ENCODE measurements at regions not wholly inside any gene's neighbourhood (a gene's known extent, or its start where the extent isn't known, plus 50 kb on each side); places are given as distances from the start of the nearest gene placed in this dataset.

GRCh38 chr20:53681352-53682212 lies 87.9 kb upstream of the ZNF217 start:
- TF ChIP-seq EP300 (IDR thresholded peaks at IDR 0.05) (no peak), CTCF (IDR thresholded peaks at IDR 0.05) (no peak), POLR2A (IDR thresholded peaks at IDR 0.05) (no peak)
- Histone ChIP-seq H3K27ac (no peak overlapping the region), H3K36me3 (no peaks in the 10 kb centered on the region), H3K4me3 (no peak overlapping the region), H3K27me3 (no peaks in the 10 kb centered on the region), H3K4me1 (ENCODE audit: insufficient read depth) (peaks cover 1% of the 10 kb centered on the region), H3K9me3 (no peaks in the 10 kb centered on the region)
- no peak for DNase-seq
- 81 to 86% (median 84%) methylated on average over 17 of the region's 17 CpGs for WGBS, 3 donors
- intact Hi-C loops (cut with DNase I) = no loop called here

- no peak overlapping the region for H3K4me3 ChIP-seq
- no peak for TF ChIP-seq CTCF (IDR thresholded peaks at IDR 0.05)
- no peak for TF ChIP-seq POLR2A (IDR thresholded peaks at IDR 0.05)
- no peak for TF ChIP-seq EP300 (IDR thresholded peaks at IDR 0.05)
- H3K27me3 ChIP-seq = no peaks in the 10 kb centered on the region
- H3K9me3 ChIP-seq = no peaks in the 10 kb centered on the region
- DNase-seq = no peak
- 78 to 85% (median 79%) methylated on average over 7 of the region's 7 CpGs for WGBS, 3 donors
- H3K27ac ChIP-seq = no peak overlapping the region
- peaks cover 1% of the 10 kb centered on the region for H3K4me1 ChIP-seq (ENCODE audit: insufficient read depth)
- intact Hi-C loops (cut with DNase I) = no loop called here
- H3K36me3 ChIP-seq = no peaks in the 10 kb centered on the region
Observed at GRCh38 chr20:53679597-53680309, 86.1 kb upstream of the ZNF217 start.

GRCh38 chr20:53678990-53679596 lies 85.5 kb upstream of the ZNF217 start:
- intact Hi-C loops (cut with DNase I) = no loop called here
- H3K27ac ChIP-seq = no peak overlapping the region

More at GRCh38 chr20:53678990-53679596, 85.5 kb upstream of the ZNF217 start:
- Histone ChIP-seq H3K4me1 (ENCODE audit: insufficient read depth) (peaks cover 1% of the 10 kb centered on the region), H3K27me3 (no peaks in the 10 kb centered on the region), H3K9me3 (no peaks in the 10 kb centered on the region), H3K4me3 (no peak overlapping the region), H3K36me3 (no peaks in the 10 kb centered on the region)
- DNase-seq = no peak
- 52 to 62% (median 59%) methylated on average over 3 of the region's 3 CpGs for WGBS, 3 donors
- TF ChIP-seq EP300 (IDR thresholded peaks at IDR 0.05) = no peak
- no peak for TF ChIP-seq CTCF (IDR thresholded peaks at IDR 0.05)
- no peak for TF ChIP-seq POLR2A (IDR thresholded peaks at IDR 0.05)
